ENCODE measurements at regions not wholly inside any gene's neighbourhood (a gene's known extent, or its start where the extent isn't known, plus 50 kb on each side); places are given as distances from the start of the nearest gene placed in this dataset.
A peak's percentile ranks its signal among the peaks of the same experiment; 100 is the strongest.

DNA sequence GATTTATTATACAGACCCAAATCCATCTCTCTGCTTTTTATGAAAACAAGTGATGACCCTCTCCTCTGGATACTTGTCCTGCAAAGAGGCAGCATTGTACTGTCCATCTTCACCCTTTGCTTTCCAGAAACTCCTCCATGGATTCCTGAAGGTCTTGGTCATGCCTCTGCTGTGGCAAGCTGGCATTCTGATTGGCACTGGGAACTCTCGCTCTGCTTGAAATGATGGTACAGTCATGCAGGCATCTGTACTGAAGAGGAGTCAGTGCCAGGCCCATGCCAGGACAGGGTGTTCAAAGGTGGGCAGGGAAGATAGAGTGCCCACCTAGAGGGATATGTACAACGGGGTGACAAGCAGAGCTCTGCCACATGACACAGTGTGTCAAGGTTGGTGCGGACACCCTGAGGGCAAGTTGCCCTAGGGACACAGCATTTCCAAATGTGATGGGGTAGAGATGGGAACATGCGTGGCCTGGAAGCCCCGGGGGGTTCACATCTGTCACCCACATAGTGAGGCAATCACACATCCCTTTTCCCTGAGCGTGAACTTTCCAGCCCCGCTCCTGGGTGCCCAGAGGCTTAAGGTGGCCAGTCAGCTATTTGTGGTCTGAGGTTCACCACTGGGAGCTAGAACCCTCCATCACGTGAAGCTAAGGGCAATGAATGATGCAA lies 235.7 kb upstream of the TCERG1L start:
- Histone ChIP-seq H3K27me3 (ENCODE audit: control insufficient read depth in 2 of 2, insufficient read depth in 2 of 2, low read length in 2 of 2) (no peaks in the 10 kb centered on the region), H3K9me3 (ENCODE audit: control insufficient read depth in 2 of 3, low read length in 3 of 3) (no peaks in the 10 kb centered on the region), H3K4me3 (ENCODE audit: low read length) (no peak overlapping the region), H3K27ac (ENCODE audit: low read depth, low read length) (no peak overlapping the region), H3K36me3 (ENCODE audit: control insufficient read depth in 2 of 3, insufficient read depth in 3 of 3, low read length in 3 of 3) (no peaks in the 10 kb centered on the region), H3K4me1 (ENCODE audit: control insufficient read depth in 2 of 2, insufficient read depth in 2 of 2, low read length in 2 of 2) (no peaks in the 10 kb centered on the region)
- intact Hi-C loops (cut with micrococcal nuclease), result no loop called here
- peaks cover 0 to 3% (median 0%) of the 10 kb centered on the region in 11 donors for H3K9me3 Mint-ChIP-seq
- H3K36me3 Mint-ChIP-seq, result no peaks in the 10 kb centered on the region
- DNase-seq (no peak), ATAC-seq (no peak)
- H3K27me3 Mint-ChIP-seq, result peaks cover 0 to 34% (median 10%) of the 10 kb centered on the region in 5 donors
- ChIA-PET POLR2A (no interaction called here), CTCF (no interaction called here)
- H3K27ac Mint-ChIP-seq, result no peak overlapping the region
- no peak overlapping the region for H3K4me3 Mint-ChIP-seq
- H3K4me1 Mint-ChIP-seq, result no peaks in the 10 kb centered on the region

DNA sequence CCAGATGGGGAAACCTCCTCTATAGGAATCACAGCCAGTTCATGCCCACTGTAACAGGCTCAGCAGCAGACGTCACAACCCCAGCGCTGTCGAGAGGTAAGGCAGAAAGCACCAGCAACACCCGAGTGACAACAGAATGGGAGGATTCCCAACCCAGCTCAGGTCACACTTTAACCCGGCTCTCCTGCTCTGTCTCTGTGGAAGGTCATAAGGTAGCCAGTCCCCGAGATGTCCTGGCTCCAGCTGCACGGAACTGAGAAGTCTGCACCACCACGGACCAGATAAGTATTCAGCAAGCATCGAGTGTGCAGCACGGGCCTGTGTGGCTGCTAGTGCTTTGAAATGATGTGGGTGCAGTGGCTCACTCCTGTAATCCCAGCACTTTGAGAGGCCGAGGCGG lies 236.7 kb upstream of the TCERG1L start:
- H3K4me1 Mint-ChIP-seq, result no peaks in the 10 kb centered on the region
- no peak overlapping the region for H3K27ac Mint-ChIP-seq
- intact Hi-C loops (cut with micrococcal nuclease), result no loop called here
- no peak overlapping the region for H3K27ac ChIP-seq (ENCODE audit: low read depth, low read length)
- H3K4me3 Mint-ChIP-seq, result no peak overlapping the region
- DNase-seq (no peak), ATAC-seq (peak; percentile 10)
- H3K4me3 ChIP-seq (ENCODE audit: low read length), result no peak overlapping the region
- no peaks in the 10 kb centered on the region for H3K4me1 ChIP-seq (ENCODE audit: control insufficient read depth in 2 of 2, insufficient read depth in 2 of 2, low read length in 2 of 2)
- ChIA-PET CTCF (no interaction called here), POLR2A (no interaction called here)
- peaks cover 0 to 3% (median 0%) of the 10 kb centered on the region in 11 donors for H3K9me3 Mint-ChIP-seq
- H3K9me3 ChIP-seq (ENCODE audit: control insufficient read depth in 2 of 3, low read length in 3 of 3), result no peaks in the 10 kb centered on the region
- H3K36me3 Mint-ChIP-seq, result no peaks in the 10 kb centered on the region
- H3K27me3 Mint-ChIP-seq, result peaks cover 0 to 29% (median 10%) of the 10 kb centered on the region in 5 donors
- H3K27me3 ChIP-seq (ENCODE audit: control insufficient read depth in 2 of 2, insufficient read depth in 2 of 2, low read length in 2 of 2), result no peaks in the 10 kb centered on the region
- H3K36me3 ChIP-seq (ENCODE audit: control insufficient read depth in 2 of 3, insufficient read depth in 3 of 3, low read length in 3 of 3), result no peaks in the 10 kb centered on the region

- Mint-ChIP-seq H3K4me1 (no peaks in the 10 kb centered on the region), H3K4me3 (no peak overlapping the region), H3K36me3 (no peaks in the 10 kb centered on the region), H3K9me3 (peaks cover 0 to 3% (median 0%) of the 10 kb centered on the region in 11 donors), H3K27me3 (peaks cover 0 to 26% (median 6%) of the 10 kb centered on the region in 5 donors), H3K27ac (no peak overlapping the region)
- H3K27ac ChIP-seq (ENCODE audit: low read depth, low read length), result no peak overlapping the region
- no peaks in the 10 kb centered on the region for H3K9me3 ChIP-seq (ENCODE audit: control insufficient read depth in 2 of 3, low read length in 3 of 3)
- H3K27me3 ChIP-seq (ENCODE audit: control insufficient read depth in 2 of 2, insufficient read depth in 2 of 2, low read length in 2 of 2), result no peaks in the 10 kb centered on the region
- DNase-seq (no peak), ATAC-seq (no peak)
- intact Hi-C loops (cut with micrococcal nuclease), result no loop called here
- CTCF ChIA-PET, result no interaction called here
- no peaks in the 10 kb centered on the region for H3K4me1 ChIP-seq (ENCODE audit: control insufficient read depth in 2 of 2, insufficient read depth in 2 of 2, low read length in 2 of 2)
- no peaks in the 10 kb centered on the region for H3K36me3 ChIP-seq (ENCODE audit: control insufficient read depth in 2 of 3, insufficient read depth in 3 of 3, low read length in 3 of 3)
- H3K4me3 ChIP-seq (ENCODE audit: low read length), result no peak overlapping the region
- POLR2A ChIA-PET, result no interaction called here
Measured at GRCh38 chr10:131549116-131549515, 237.6 kb upstream of the TCERG1L start.

- H3K4me3 ChIP-seq (ENCODE audit: low read length), result no peak overlapping the region
- POLR2A ChIA-PET, result no interaction called here
- H3K36me3 ChIP-seq (ENCODE audit: control insufficient read depth in 2 of 3, insufficient read depth in 3 of 3, low read length in 3 of 3), result no peaks in the 10 kb centered on the region
- peaks cover 0 to 12% (median 0%) of the 10 kb centered on the region in 5 donors for H3K27me3 Mint-ChIP-seq
- CTCF ChIA-PET, result no interaction called here
- no peaks in the 10 kb centered on the region for H3K36me3 Mint-ChIP-seq
- H3K4me1 ChIP-seq (ENCODE audit: control insufficient read depth in 2 of 2, insufficient read depth in 2 of 2, low read length in 2 of 2), result no peaks in the 10 kb centered on the region
- H3K27me3 ChIP-seq (ENCODE audit: control insufficient read depth in 2 of 2, insufficient read depth in 2 of 2, low read length in 2 of 2), result no peaks in the 10 kb centered on the region
- no peaks in the 10 kb centered on the region for H3K4me1 Mint-ChIP-seq
- no peak overlapping the region for H3K27ac ChIP-seq (ENCODE audit: low read depth, low read length)
- intact Hi-C loops (cut with micrococcal nuclease), result no loop called here
- no peak for ATAC-seq
- no peak overlapping the region for H3K27ac Mint-ChIP-seq
- no peaks in the 10 kb centered on the region for H3K9me3 Mint-ChIP-seq
- DNase-seq, result no peak
- no peaks in the 10 kb centered on the region for H3K9me3 ChIP-seq (ENCODE audit: control insufficient read depth in 2 of 3, low read length in 3 of 3)
- no peak overlapping the region for H3K4me3 Mint-ChIP-seq
Measured at GRCh38 chr10:131553121-131553520, 241.6 kb upstream of the TCERG1L start.

DNA sequence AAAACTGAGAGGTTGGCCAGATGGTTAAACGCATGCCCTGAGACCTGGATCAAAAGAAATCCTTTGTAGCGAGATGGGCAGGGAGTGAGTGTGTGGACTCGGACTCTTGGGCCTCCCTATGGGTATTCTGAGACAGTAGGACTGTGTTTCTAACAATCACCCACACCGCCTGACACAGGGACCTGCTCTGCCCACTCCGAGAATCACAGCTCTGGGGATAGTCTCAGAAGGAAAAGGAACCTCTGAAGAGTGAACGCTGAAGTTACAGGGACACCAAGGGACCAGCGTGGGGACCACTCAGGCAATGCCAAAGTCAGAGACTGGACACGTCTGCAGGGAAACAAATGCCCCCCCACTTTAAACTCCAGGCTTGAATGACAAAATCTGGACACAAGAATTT lies 242.1 kb upstream of the TCERG1L start:
- DNase-seq (no peak), ATAC-seq (no peak)
- H3K27ac ChIP-seq (ENCODE audit: low read depth, low read length), result no peak overlapping the region
- H3K36me3 Mint-ChIP-seq, result no peaks in the 10 kb centered on the region
- ChIA-PET POLR2A (no interaction called here), CTCF (no interaction called here)
- no peaks in the 10 kb centered on the region for H3K9me3 Mint-ChIP-seq
- H3K4me3 Mint-ChIP-seq, result no peak overlapping the region
- intact Hi-C loops (cut with micrococcal nuclease), result no loop called here
- H3K4me1 Mint-ChIP-seq, result no peaks in the 10 kb centered on the region
- H3K4me1 ChIP-seq (ENCODE audit: control insufficient read depth in 2 of 2, insufficient read depth in 2 of 2, low read length in 2 of 2), result no peaks in the 10 kb centered on the region
- no peaks in the 10 kb centered on the region for H3K27me3 ChIP-seq (ENCODE audit: control insufficient read depth in 2 of 2, insufficient read depth in 2 of 2, low read length in 2 of 2)
- no peaks in the 10 kb centered on the region for H3K9me3 ChIP-seq (ENCODE audit: control insufficient read depth in 2 of 3, low read length in 3 of 3)
- no peaks in the 10 kb centered on the region for H3K36me3 ChIP-seq (ENCODE audit: control insufficient read depth in 2 of 3, insufficient read depth in 3 of 3, low read length in 3 of 3)
- no peak overlapping the region for H3K4me3 ChIP-seq (ENCODE audit: low read length)
- peaks cover 0 to 11% (median 0%) of the 10 kb centered on the region in 5 donors for H3K27me3 Mint-ChIP-seq
- no peak overlapping the region for H3K27ac Mint-ChIP-seq

- Mint-ChIP-seq H3K4me1 (no peaks in the 10 kb centered on the region), H3K9me3 (no peaks in the 10 kb centered on the region), H3K27me3 (peaks cover 0 to 16% (median 0%) of the 10 kb centered on the region in 5 donors), H3K27ac (no peak overlapping the region), H3K36me3 (no peaks in the 10 kb centered on the region), H3K4me3 (no peak overlapping the region)
- ATAC-seq, result no peak
- H3K4me1 ChIP-seq (ENCODE audit: control insufficient read depth in 2 of 2, insufficient read depth in 2 of 2, low read length in 2 of 2), result no peaks in the 10 kb centered on the region
- H3K9me3 ChIP-seq (ENCODE audit: control insufficient read depth in 2 of 3, low read length in 3 of 3), result no peaks in the 10 kb centered on the region
- H3K27me3 ChIP-seq (ENCODE audit: control insufficient read depth in 2 of 2, insufficient read depth in 2 of 2, low read length in 2 of 2), result no peaks in the 10 kb centered on the region
- no peaks in the 10 kb centered on the region for H3K36me3 ChIP-seq (ENCODE audit: control insufficient read depth in 2 of 3, insufficient read depth in 3 of 3, low read length in 3 of 3)
- CTCF ChIA-PET, result no interaction called here
- POLR2A ChIA-PET, result no interaction called here
- intact Hi-C loops (cut with micrococcal nuclease), result no loop called here
- no peak overlapping the region for H3K27ac ChIP-seq (ENCODE audit: low read depth, low read length)
- H3K4me3 ChIP-seq (ENCODE audit: low read length), result no peak overlapping the region
- DNase-seq, result no peak
Measured at GRCh38 chr10:131554821-131555220, 243.3 kb upstream of the TCERG1L start.

- Mint-ChIP-seq H3K9me3 (no peaks in the 10 kb centered on the region), H3K27ac (no peak overlapping the region)
- DNase-seq, result no peak
Measured at GRCh38 chr10:131555406-131555805, 243.9 kb upstream of the TCERG1L start.

More at GRCh38 chr10:131555406-131555805, 243.9 kb upstream of the TCERG1L start:
- no peak overlapping the region for H3K27ac ChIP-seq (ENCODE audit: low read depth, low read length)
- no peaks in the 10 kb centered on the region for H3K9me3 ChIP-seq (ENCODE audit: control insufficient read depth in 2 of 3, low read length in 3 of 3)
- no peaks in the 10 kb centered on the region for H3K27me3 ChIP-seq (ENCODE audit: control insufficient read depth in 2 of 2, insufficient read depth in 2 of 2, low read length in 2 of 2)
- H3K4me1 Mint-ChIP-seq, result no peaks in the 10 kb centered on the region
- no peaks in the 10 kb centered on the region for H3K4me1 ChIP-seq (ENCODE audit: control insufficient read depth in 2 of 2, insufficient read depth in 2 of 2, low read length in 2 of 2)
- H3K36me3 ChIP-seq (ENCODE audit: control insufficient read depth in 2 of 3, insufficient read depth in 3 of 3, low read length in 3 of 3), result no peaks in the 10 kb centered on the region
- no peaks in the 10 kb centered on the region for H3K36me3 Mint-ChIP-seq
- no peak overlapping the region for H3K4me3 ChIP-seq (ENCODE audit: low read length)
- no peak for ATAC-seq
- ChIA-PET POLR2A (no interaction called here), CTCF (no interaction called here)
- H3K4me3 Mint-ChIP-seq, result no peak overlapping the region
- peaks cover 0 to 16% (median 0%) of the 10 kb centered on the region in 5 donors for H3K27me3 Mint-ChIP-seq
- intact Hi-C loops (cut with micrococcal nuclease), result no loop called here
